MCF 10A (cell line): ENCODE measurements at regions not wholly inside any gene's neighbourhood (a gene's known extent, or its start where the extent isn't known, plus 50 kb on each side); places are given as distances from the start of the nearest gene placed in this dataset.

Experiments used
- BruUV-seq: library from RNA; stranded (reverse); fragments of 400-500 nt; replicated peaks from 2 replicates; lab custom pipeline; 2021; lab: Mats Ljungman, UMichigan
- CTCF ChIA-PET: fragments of 300-600 bp; sonication (Branson Sonifier 250); formaldehyde crosslinking; extraction: SDS; loops from one replicate; lab custom pipeline; 2021; ENCODE audit warnings: antibody characterized with exemption, inconsistent platforms; lab: Yijun Ruan, JAX
- POLR2A ChIA-PET: fragments of 300-600, 350-650 bp; sonication (Branson Sonifier 250); formaldehyde crosslinking; extraction: SDS; loops from one replicate; lab custom pipeline; 2020; ENCODE audit warnings: antibody characterized with exemption, inconsistent platforms; lab: Yijun Ruan, JAX
- DNase-seq: peaks from one replicate; pipeline ENCODE4 v3.0.0-alpha.2; 2018; ENCODE audit not compliant: unreplicated experiment
- H3K27ac Mint-ChIP-seq: one replicate; pipeline ENCODE4 v1.8.0; 2022; ENCODE audit warnings: mild to moderate bottlenecking, low read depth, mixed read lengths; ENCODE audit not compliant: unreplicated experiment
- H3K27me3 Mint-ChIP-seq: one replicate; pipeline ENCODE4 v1.8.0; 2022; ENCODE audit warnings: mixed read lengths; ENCODE audit not compliant: insufficient read depth, unreplicated experiment
- H3K36me3 Mint-ChIP-seq: one replicate; pipeline ENCODE4 v1.8.0; 2022; ENCODE audit warnings: mild to moderate bottlenecking, moderate library complexity, mixed read lengths; ENCODE audit not compliant: insufficient read depth, unreplicated experiment
- H3K4me1 Mint-ChIP-seq: one replicate; pipeline ENCODE4 v1.8.0; 2022; ENCODE audit warnings: mixed read lengths; ENCODE audit not compliant: insufficient read depth, unreplicated experiment
- H3K4me3 Mint-ChIP-seq: one replicate; pipeline ENCODE4 v1.8.0; 2022; ENCODE audit warnings: mild to moderate bottlenecking, moderate library complexity, mixed read lengths; ENCODE audit not compliant: unreplicated experiment
- H3K9me3 Mint-ChIP-seq: one replicate; pipeline ENCODE4 v1.8.0; 2022; ENCODE audit warnings: mixed read lengths; ENCODE audit not compliant: unreplicated experiment
- CTCF ChIP-seq: fragments of 200-600 bp; IDR thresholded peaks from one replicate; pipeline ENCODE4 v1.8.0; 2022; ENCODE audit warnings: antibody characterized with exemption, mild to moderate bottlenecking; ENCODE audit not compliant: unreplicated experiment
- intact Hi-C: fragments of 100-400 bp; cut with micrococcal nuclease; formaldehyde crosslinking; loops from 2 replicates; pipeline ENCODE4 v1.14.1; 2022

GRCh38 chr4:53832549-53832948, 231.9 kb downstream of the CHIC2 start:
- no peak for DNase-seq
- intact Hi-C loops: no loop called here
- Mint-ChIP-seq H3K4me3 (no peak overlapping the region), H3K27ac (no peak overlapping the region), H3K36me3 (no peaks in the 10 kb centered on the region), H3K4me1 (no peaks in the 10 kb centered on the region), H3K27me3 (no peaks in the 10 kb centered on the region), H3K9me3 (peaks cover 19% of the 10 kb centered on the region)
- CTCF ChIA-PET: no interaction called here
- no peak for TF ChIP-seq CTCF
- no TSS peak for BruUV-seq
- POLR2A ChIA-PET: no interaction called here

DNA sequence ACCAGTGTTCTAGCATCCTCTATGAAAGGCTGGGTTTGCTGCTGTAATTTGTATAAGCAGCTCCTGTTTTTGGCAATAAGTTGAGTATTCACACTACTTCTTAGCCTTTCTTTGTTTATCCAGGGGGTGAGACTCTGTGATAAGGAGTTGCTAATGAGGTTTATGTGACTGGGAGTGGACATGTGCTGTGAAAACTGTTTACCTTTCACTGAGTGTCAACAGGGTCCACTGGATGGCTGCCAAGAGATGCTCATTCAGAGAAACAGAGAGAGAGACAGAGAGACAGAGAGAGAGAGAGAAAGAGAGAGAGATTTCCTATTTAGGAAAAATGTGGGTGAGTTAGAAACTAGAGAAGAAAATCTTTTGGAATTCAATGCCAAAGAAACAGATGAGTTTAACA, 233.9 kb downstream of the CHIC2 start:
- Mint-ChIP-seq H3K4me3 (no peak overlapping the region), H3K9me3 (peaks cover 14% of the 10 kb centered on the region), H3K27ac (no peak overlapping the region), H3K4me1 (no peaks in the 10 kb centered on the region), H3K36me3 (no peaks in the 10 kb centered on the region), H3K27me3 (no peaks in the 10 kb centered on the region)
- no peak for DNase-seq
- TF ChIP-seq CTCF: no peak
- ChIA-PET POLR2A (no interaction called here), CTCF (interaction anchor here (0.6 kb wide), 1 partner anchor 26 kb away, joined by 5 read pairs; no protein-coding TSS in a partner anchor)
- intact Hi-C loops: no loop called here
- BruUV-seq: no TSS peak

GRCh38 chr4:53821179-53821851, 230.0 kb upstream of the LNX1 start:
- Mint-ChIP-seq H3K27me3 (no peaks in the 10 kb centered on the region), H3K9me3 (no peaks in the 10 kb centered on the region), H3K36me3 (no peaks in the 10 kb centered on the region), H3K4me1 (no peaks in the 10 kb centered on the region), H3K4me3 (no peak overlapping the region), H3K27ac (no peak overlapping the region)
- BruUV-seq: no TSS peak
- TF ChIP-seq CTCF: no peak
- ChIA-PET POLR2A (interaction anchor here (0.5 kb wide), 1 partner anchor 1289 kb away, joined by 4 read pairs; no protein-coding TSS in a partner anchor), CTCF (no interaction called here)
- intact Hi-C loops: no loop called here
- DNase-seq: no peak

- Mint-ChIP-seq H3K9me3 (no peaks in the 10 kb centered on the region), H3K27me3 (no peaks in the 10 kb centered on the region), H3K27ac (no peak overlapping the region), H3K36me3 (no peaks in the 10 kb centered on the region), H3K4me3 (no peak overlapping the region), H3K4me1 (no peaks in the 10 kb centered on the region)
- DNase-seq: no peak
- CTCF ChIA-PET: no interaction called here
- POLR2A ChIA-PET: no interaction called here
- intact Hi-C loops: no loop called here
- no peak for TF ChIP-seq CTCF
- BruUV-seq: no TSS peak
Observed at GRCh38 chr4:53818104-53818503, 226.8 kb upstream of the LNX1 start.
